ENCODE measurements at regions not wholly inside any gene's neighbourhood (a gene's known extent, or its start where the extent isn't known, plus 50 kb on each side); places are given as distances from the start of the nearest gene placed in this dataset.
A peak's percentile ranks its signal among the peaks of the same experiment; 100 is the strongest.

DNA sequence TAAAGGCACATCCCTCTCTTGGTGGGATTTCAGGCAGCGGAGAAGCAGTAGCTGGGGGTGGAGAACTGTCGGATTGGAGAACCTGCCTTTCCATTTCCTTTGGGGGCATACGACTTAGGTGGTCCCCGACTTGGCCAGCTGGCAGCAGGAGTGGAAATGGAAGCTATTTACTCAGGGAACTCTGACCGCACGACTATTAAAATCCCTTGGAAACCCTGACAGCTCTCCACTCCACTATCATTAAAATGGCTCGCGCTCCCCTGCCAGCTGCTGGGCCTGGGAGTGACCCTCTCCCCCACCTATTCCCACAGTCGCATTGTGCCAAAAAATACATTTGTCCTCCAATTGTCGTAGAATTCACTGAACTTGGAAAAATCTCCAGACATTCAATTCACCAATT, 77.7 kb upstream of the APCDD1 start:
- Mint-ChIP-seq H3K4me1 (peaks cover 43% of the 10 kb centered on the region), H3K9me3 (no peaks in the 10 kb centered on the region), H3K27me3 (ENCODE audit: low read depth) (peaks cover 24% of the 10 kb centered on the region), H3K4me3 (peak overlapping the region in 1 of 3 experiments; percentile 1), H3K27ac (peak overlapping the region; percentile 4 to 52 (median 44)), H3K36me3 (ENCODE audit: low read depth) (no peaks in the 10 kb centered on the region)
- no peak for TF ChIP-seq CTCF (IDR thresholded peaks at IDR 0.05; ENCODE audit: unreplicated experiment in 3 of 3)

DNA sequence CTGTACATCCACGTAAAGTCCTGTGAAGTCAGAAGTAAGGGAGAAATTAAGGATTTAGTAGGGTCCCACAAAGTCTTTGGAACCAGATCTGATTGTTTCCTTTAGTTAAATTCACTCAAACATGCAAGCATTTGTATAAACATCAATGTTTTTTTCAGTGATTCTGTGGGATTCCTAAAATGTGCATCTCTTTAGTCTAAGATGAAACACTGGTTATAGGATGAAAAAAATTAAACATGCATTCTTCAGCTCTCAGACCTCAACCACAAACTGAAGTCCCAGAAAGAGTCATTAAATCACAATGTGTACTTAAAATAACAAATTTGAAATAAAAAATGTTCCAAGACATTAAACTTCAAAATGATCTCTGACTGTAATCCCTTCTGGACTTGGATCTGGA, 76.5 kb upstream of the APCDD1 start:
- Mint-ChIP-seq H3K4me3 (no peak overlapping the region), H3K9me3 (no peaks in the 10 kb centered on the region), H3K36me3 (ENCODE audit: low read depth) (no peaks in the 10 kb centered on the region), H3K4me1 (peaks cover 43% of the 10 kb centered on the region), H3K27me3 (ENCODE audit: low read depth) (peaks cover 19% of the 10 kb centered on the region), H3K27ac (peak overlapping the region; percentile 26 to 52 (median 44))
- TF ChIP-seq CTCF (IDR thresholded peaks at IDR 0.05; ENCODE audit: unreplicated experiment in 3 of 3), result no peak

GRCh38 chr18:10378688-10379420, 75.6 kb upstream of the APCDD1 start:
- H3K27me3 Mint-ChIP-seq (ENCODE audit: low read depth), result peaks cover 15% of the 10 kb centered on the region
- H3K27ac Mint-ChIP-seq, result peak overlapping the region in 1 of 3 experiments; percentile 14
- no peak overlapping the region for H3K4me3 Mint-ChIP-seq
- peaks cover 2% of the 10 kb centered on the region for H3K9me3 Mint-ChIP-seq
- TF ChIP-seq CTCF (IDR thresholded peaks at IDR 0.05; ENCODE audit: unreplicated experiment in 3 of 3), result no peak
- H3K36me3 Mint-ChIP-seq (ENCODE audit: low read depth), result no peaks in the 10 kb centered on the region
- peaks cover 43% of the 10 kb centered on the region for H3K4me1 Mint-ChIP-seq

DNA sequence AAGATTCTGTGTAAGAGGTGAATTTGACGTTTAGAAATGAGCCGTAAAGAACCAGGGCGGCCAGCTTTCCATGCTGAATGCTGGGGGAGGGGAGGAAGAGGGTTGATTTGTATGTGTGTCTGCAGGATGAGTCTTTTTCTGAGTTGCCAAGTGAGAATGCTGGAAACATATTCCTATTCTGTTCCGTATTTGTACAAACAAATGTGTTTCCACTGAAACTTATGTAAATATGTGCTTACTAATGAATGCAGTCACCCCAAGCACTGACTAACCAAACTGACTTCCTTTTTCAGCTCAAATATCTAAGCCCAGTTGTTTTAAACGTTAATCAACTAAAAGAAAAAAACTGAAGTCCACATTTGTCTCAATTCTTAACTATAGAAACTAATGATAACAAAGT, 74.9 kb upstream of the APCDD1 start:
- H3K27ac Mint-ChIP-seq, result peak overlapping the region in 1 of 3 experiments; percentile 6
- no peaks in the 10 kb centered on the region for H3K36me3 Mint-ChIP-seq (ENCODE audit: low read depth)
- H3K4me1 Mint-ChIP-seq, result peaks cover 42% of the 10 kb centered on the region
- H3K4me3 Mint-ChIP-seq, result no peak overlapping the region
- TF ChIP-seq CTCF (IDR thresholded peaks at IDR 0.05; ENCODE audit: unreplicated experiment in 3 of 3), result no peak
- H3K27me3 Mint-ChIP-seq (ENCODE audit: low read depth), result peaks cover 8% of the 10 kb centered on the region
- peaks cover 2% of the 10 kb centered on the region for H3K9me3 Mint-ChIP-seq

DNA sequence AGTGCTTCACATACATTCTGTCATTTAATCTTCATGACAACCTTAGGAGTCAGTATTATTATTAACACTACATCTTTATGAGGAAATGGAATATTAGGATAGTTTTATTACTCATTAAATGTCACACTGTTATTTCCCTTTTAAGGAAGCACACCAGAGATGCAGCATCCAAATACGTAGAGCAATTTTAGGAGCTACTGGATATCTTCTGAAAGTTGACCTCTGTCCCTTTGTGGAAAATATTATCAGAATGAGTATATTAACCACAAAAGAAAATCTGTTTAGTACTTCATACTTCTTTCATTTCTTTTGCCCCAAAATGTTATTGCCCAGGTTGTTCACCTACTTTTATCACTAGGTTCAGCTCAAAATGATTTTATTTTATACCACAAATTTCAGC, 72.9 kb upstream of the APCDD1 start:
- Mint-ChIP-seq H3K9me3 (peaks cover 2% of the 10 kb centered on the region), H3K36me3 (ENCODE audit: low read depth) (no peaks in the 10 kb centered on the region), H3K27ac (no peak overlapping the region), H3K4me3 (no peak overlapping the region), H3K27me3 (ENCODE audit: low read depth) (peaks cover 4% of the 10 kb centered on the region), H3K4me1 (peaks cover 35% of the 10 kb centered on the region)
- no peak for TF ChIP-seq CTCF (IDR thresholded peaks at IDR 0.05; ENCODE audit: unreplicated experiment in 3 of 3)

DNA sequence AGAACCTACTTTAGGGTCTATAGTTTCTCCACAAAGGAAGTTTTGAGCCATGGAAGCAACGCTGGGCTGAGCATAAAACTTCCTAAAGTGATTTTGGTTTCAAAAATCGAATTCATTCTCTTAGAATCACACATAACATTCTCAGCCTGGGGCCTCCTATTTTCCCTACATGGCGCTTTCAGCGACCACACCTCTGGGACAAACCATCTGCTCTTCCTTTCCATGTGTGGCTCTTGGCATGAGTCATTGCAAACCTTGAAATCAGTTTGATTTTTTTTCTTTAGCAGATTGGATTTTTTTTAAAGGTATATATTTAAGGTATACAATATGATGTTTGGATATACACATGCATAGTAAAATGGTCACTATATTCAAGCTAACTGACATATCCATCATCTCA, 72.5 kb upstream of the APCDD1 start:
- no peak overlapping the region for H3K27ac Mint-ChIP-seq
- no peaks in the 10 kb centered on the region for H3K36me3 Mint-ChIP-seq (ENCODE audit: low read depth)
- H3K9me3 Mint-ChIP-seq, result peaks cover 2% of the 10 kb centered on the region
- TF ChIP-seq CTCF (IDR thresholded peaks at IDR 0.05; ENCODE audit: unreplicated experiment in 3 of 3), result no peak
- no peak overlapping the region for H3K4me3 Mint-ChIP-seq
- peaks cover 30% of the 10 kb centered on the region for H3K4me1 Mint-ChIP-seq
- peaks cover 1% of the 10 kb centered on the region for H3K27me3 Mint-ChIP-seq (ENCODE audit: low read depth)

Data from nephron (organoid).